NB4 (cell line): ENCODE measurements at regions not wholly inside any gene's neighbourhood (a gene's known extent, or its start where the extent isn't known, plus 50 kb on each side); places are given as distances from the start of the nearest gene placed in this dataset.

Experiments
- CTCF ChIP-seq: IDR thresholded peaks from one replicate; pipeline ENCODE4 v1.5.1; 2012; ENCODE audit warnings: low read depth, low read length
- MAX ChIP-seq: IDR thresholded peaks from 2 replicates; pipeline ENCODE4 v1.6.1; 2011; ENCODE audit warnings: low read depth, low read length
- MYC ChIP-seq: IDR thresholded peaks from 2 replicates; pipeline ENCODE4 v1.6.1; 2011; ENCODE audit warnings: low read depth, low read length
- POLR2A ChIP-seq: IDR thresholded peaks from 2 replicates; pipeline ENCODE4 v1.6.1; 2011; ENCODE audit warnings: mild to moderate bottlenecking; ENCODE audit not compliant: insufficient read length; ENCODE audit errors: extremely low read depth

DNA sequence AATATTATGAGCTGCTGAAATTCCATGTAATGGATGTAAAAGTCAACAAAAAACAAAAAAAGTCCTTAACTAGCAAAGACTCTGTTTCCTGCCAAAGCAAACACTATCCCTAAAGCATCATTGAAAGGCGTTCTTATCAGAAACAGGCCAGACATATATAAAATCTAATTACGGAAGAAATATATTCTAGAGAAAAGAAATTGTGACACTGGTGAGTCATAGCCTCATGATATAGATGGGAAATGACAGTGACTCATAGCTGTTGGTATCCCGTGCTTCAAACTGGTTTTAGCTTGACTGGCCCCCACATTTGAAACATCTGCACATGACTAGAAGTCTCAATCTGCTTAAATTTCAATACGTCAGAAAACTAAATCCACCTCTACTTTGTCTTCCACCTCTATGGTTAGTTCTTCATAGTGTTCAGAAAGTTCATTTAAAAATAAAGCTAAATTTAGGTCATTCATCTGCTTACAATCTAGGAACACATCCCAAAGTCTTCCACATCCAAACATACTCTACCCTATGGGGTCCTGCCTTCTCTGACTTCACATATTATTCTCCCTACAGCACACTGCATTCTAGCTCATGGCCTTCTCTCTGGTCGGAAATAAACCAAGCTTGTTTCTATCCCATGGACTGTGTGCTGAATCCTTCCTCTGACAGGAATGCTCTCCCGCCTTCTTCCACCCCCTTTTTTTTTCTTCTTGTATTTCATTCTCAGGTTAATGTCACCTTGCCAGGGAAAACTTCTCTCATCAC is 456.3 kb upstream of the ARRDC4 start:
- no peak for TF ChIP-seq POLR2A
- TF ChIP-seq CTCF, result no peak
- TF ChIP-seq MAX, result peak; percentile 79
- TF ChIP-seq MYC, result peak; percentile 78; the same call in 1 of the 2 replicates
